ENCODE measurements at regions not wholly inside any gene's neighbourhood (a gene's known extent, or its start where the extent isn't known, plus 50 kb on each side); places are given as distances from the start of the nearest gene placed in this dataset.

GRCh38 chr10:14433147-14433546 lies 102.4 kb upstream of the FRMD4A start:
- H4K20me1 ChIP-seq (ENCODE audit: insufficient read depth, low read length, poor library complexity, severe bottlenecking): no peaks in the 10 kb centered on the region
- no peak for TF ChIP-seq CTCF (conservative IDR thresholded peaks at IDR 0.05; ENCODE audit: low read length)
- no peak for TF ChIP-seq EZH2phosphoT487 (IDR thresholded peaks at IDR 0.05; ENCODE audit: borderline replicate concordance)
- no peak overlapping the region for H2AFZ ChIP-seq (ENCODE audit: low read length)
- no peaks in the 10 kb centered on the region for H3K79me2 ChIP-seq (ENCODE audit: insufficient read depth, low read length)
- no peaks in the 10 kb centered on the region for H3K36me3 ChIP-seq (ENCODE audit: insufficient read depth, low read length)
- H3K27me3 ChIP-seq (ENCODE audit: insufficient read depth, low read length, poor library complexity, severe bottlenecking): no peaks in the 10 kb centered on the region
- H3F3A ChIP-seq (ENCODE audit: low read depth): no peaks in the 10 kb centered on the region
- no peak overlapping the region for H3K9ac ChIP-seq (ENCODE audit: low read depth, low read length, poor library complexity, severe bottlenecking)
- no peaks in the 10 kb centered on the region for H3K9me3 ChIP-seq (ENCODE audit: insufficient read depth, low read depth, low read length)
- no peaks in the 10 kb centered on the region for H3K9me2 ChIP-seq (replicated peaks; ENCODE audit: low read depth, low read length)
- H3K4me1 ChIP-seq (ENCODE audit: insufficient read depth, low read length, poor library complexity, severe bottlenecking): no peaks in the 10 kb centered on the region
- H3K4me3 ChIP-seq (ENCODE audit: low read length, poor library complexity, severe bottlenecking): no peak overlapping the region
- H3K4me2 ChIP-seq (ENCODE audit: low read depth, low read length, poor library complexity, severe bottlenecking): no peak overlapping the region

- Histone ChIP-seq H3K4me1 (ENCODE audit: insufficient read depth, low read length, poor library complexity, severe bottlenecking) (no peaks in the 10 kb centered on the region), H3K9me3 (ENCODE audit: insufficient read depth, low read depth, low read length) (no peaks in the 10 kb centered on the region), H3K27me3 (ENCODE audit: insufficient read depth, low read length, poor library complexity, severe bottlenecking) (no peaks in the 10 kb centered on the region), H3K36me3 (ENCODE audit: insufficient read depth, low read length) (no peaks in the 10 kb centered on the region), H3K9ac (ENCODE audit: low read depth, low read length, poor library complexity, severe bottlenecking) (no peak overlapping the region), H3K4me2 (ENCODE audit: low read depth, low read length, poor library complexity, severe bottlenecking) (no peak overlapping the region), H3K79me2 (ENCODE audit: insufficient read depth, low read length) (no peaks in the 10 kb centered on the region), H4K20me1 (ENCODE audit: insufficient read depth, low read length, poor library complexity, severe bottlenecking) (no peaks in the 10 kb centered on the region), H2AFZ (ENCODE audit: low read length) (no peak overlapping the region), H3F3A (ENCODE audit: low read depth) (no peaks in the 10 kb centered on the region), H3K4me3 (ENCODE audit: low read length, poor library complexity, severe bottlenecking) (no peak overlapping the region), H3K9me2 (replicated peaks; ENCODE audit: low read depth, low read length) (no peaks in the 10 kb centered on the region)
- TF ChIP-seq CTCF (conservative IDR thresholded peaks at IDR 0.05; ENCODE audit: low read length) (no peak), EZH2phosphoT487 (IDR thresholded peaks at IDR 0.05; ENCODE audit: borderline replicate concordance) (no peak)
Measured at GRCh38 chr10:14431868-14432267, 101.1 kb upstream of the FRMD4A start.

- H3F3A ChIP-seq (ENCODE audit: low read depth): no peaks in the 10 kb centered on the region
- H3K4me3 ChIP-seq (ENCODE audit: low read length, poor library complexity, severe bottlenecking): no peak overlapping the region
- no peak overlapping the region for H3K4me2 ChIP-seq (ENCODE audit: low read depth, low read length, poor library complexity, severe bottlenecking)
- H2AFZ ChIP-seq (ENCODE audit: low read length): no peak overlapping the region
- TF ChIP-seq CTCF (conservative IDR thresholded peaks at IDR 0.05; ENCODE audit: low read length) (no peak), EZH2phosphoT487 (IDR thresholded peaks at IDR 0.05; ENCODE audit: borderline replicate concordance) (no peak)
- H4K20me1 ChIP-seq (ENCODE audit: insufficient read depth, low read length, poor library complexity, severe bottlenecking): no peaks in the 10 kb centered on the region
- H3K79me2 ChIP-seq (ENCODE audit: insufficient read depth, low read length): no peaks in the 10 kb centered on the region
- H3K36me3 ChIP-seq (ENCODE audit: insufficient read depth, low read length): no peaks in the 10 kb centered on the region
- H3K9me2 ChIP-seq (replicated peaks; ENCODE audit: low read depth, low read length): no peaks in the 10 kb centered on the region
- H3K9me3 ChIP-seq (ENCODE audit: insufficient read depth, low read depth, low read length): no peaks in the 10 kb centered on the region
- H3K4me1 ChIP-seq (ENCODE audit: insufficient read depth, low read length, poor library complexity, severe bottlenecking): no peaks in the 10 kb centered on the region
- no peak overlapping the region for H3K9ac ChIP-seq (ENCODE audit: low read depth, low read length, poor library complexity, severe bottlenecking)
- no peaks in the 10 kb centered on the region for H3K27me3 ChIP-seq (ENCODE audit: insufficient read depth, low read length, poor library complexity, severe bottlenecking)
Measured at GRCh38 chr10:14429043-14429700, 98.4 kb upstream of the FRMD4A start.

Measured in Loucy (cell line).